ENCODE measurements at regions not wholly inside any gene's neighbourhood (a gene's known extent, or its start where the extent isn't known, plus 50 kb on each side); places are given as distances from the start of the nearest gene placed in this dataset.

GRCh38 chr10:113228530-113228929, 278.5 kb downstream of the TCF7L2 start:
- H3K27ac ChIP-seq = no peak overlapping the region
- TF ChIP-seq ZFX (IDR thresholded peaks at IDR 0.05) (no peak), CTCF (conservative IDR thresholded peaks at IDR 0.05) (no peak)

- TF ChIP-seq ZFX (IDR thresholded peaks at IDR 0.05) (no peak), CTCF (conservative IDR thresholded peaks at IDR 0.05) (no peak)
- H3K27ac ChIP-seq = no peak overlapping the region
Measured at GRCh38 chr10:113230011-113230610, 280.1 kb downstream of the TCF7L2 start.

GRCh38 chr10:113232928-113233511, 283.0 kb downstream of the TCF7L2 start:
- TF ChIP-seq ZFX (IDR thresholded peaks at IDR 0.05) (no peak), CTCF (conservative IDR thresholded peaks at IDR 0.05) (no peak)
- no peak overlapping the region for H3K27ac ChIP-seq

- no peak overlapping the region for H3K27ac ChIP-seq
- TF ChIP-seq CTCF (conservative IDR thresholded peaks at IDR 0.05) = no peak
- no peak for TF ChIP-seq ZFX (IDR thresholded peaks at IDR 0.05)
Measured at GRCh38 chr10:113234481-113234880, 284.4 kb downstream of the TCF7L2 start.

- H3K27ac ChIP-seq = no peak overlapping the region
- TF ChIP-seq ZFX (IDR thresholded peaks at IDR 0.05) (no peak), CTCF (conservative IDR thresholded peaks at IDR 0.05) (no peak)
Measured at GRCh38 chr10:113235508-113235907, 285.5 kb downstream of the TCF7L2 start.

GRCh38 chr10:113236998-113237397, 287.0 kb downstream of the TCF7L2 start:
- TF ChIP-seq ZFX (IDR thresholded peaks at IDR 0.05) (no peak), CTCF (conservative IDR thresholded peaks at IDR 0.05) (no peak)
- no peak overlapping the region for H3K27ac ChIP-seq

GRCh38 chr10:113239566-113240350, 289.7 kb downstream of the TCF7L2 start:
- no peak overlapping the region for H3K27ac ChIP-seq
- TF ChIP-seq CTCF (conservative IDR thresholded peaks at IDR 0.05) (no peak), ZFX (IDR thresholded peaks at IDR 0.05) (no peak)

All from C4-2B (cell line).